H1 (cell line): ENCODE measurements at regions not wholly inside any gene's neighbourhood (a gene's known extent, or its start where the extent isn't known, plus 50 kb on each side); places are given as distances from the start of the nearest gene placed in this dataset.
A peak's percentile ranks its signal among the peaks of the same experiment; 100 is the strongest.

Experiments
- CEBPB ChIP-seq: IDR thresholded peaks from 2 replicates; pipeline ENCODE4 v1.6.1; 2012; ENCODE audit warnings: low read depth, low read length
- EGR1 ChIP-seq: IDR thresholded peaks from 2 replicates; pipeline ENCODE4 v1.6.1; 2011; ENCODE audit warnings: low read depth, low read length, borderline replicate concordance
- MAX ChIP-seq: IDR thresholded peaks from 2 replicates; pipeline ENCODE4 v1.6.1; 2012; ENCODE audit warnings: inconsistent platforms
- TEAD4 ChIP-seq: IDR thresholded peaks from 2 replicates; pipeline ENCODE4 v1.6.1; 2012; ENCODE audit warnings: low read depth, low read length, inconsistent platforms, mixed read lengths
- YY1 ChIP-seq: IDR thresholded peaks from 2 replicates; pipeline ENCODE4 v1.6.1; 2011; ENCODE audit warnings: low read depth, mild to moderate bottlenecking, low read length
- TF ChIP-seq, protein P1 (sequence below): IDR thresholded peaks from 2 replicates; pipeline ENCODE4 v1.6.1; 2011; ENCODE audit warnings: low read depth, mild to moderate bottlenecking, low read length; ENCODE audit not compliant: insufficient read depth

GRCh38 chr16:6193718-6194117 lies 1096.1 kb upstream of the EEF2KMT start (continued):
- TF ChIP-seq YY1 (0 out of 2 replicates have a peak, but pooled peaks have one; percentile 34), MAX (peak; percentile 74), EGR1 (no peak), TEAD4 (0 out of 2 replicates have a peak, but pooled peaks have one; percentile 10), CEBPB (peak; percentile 87)
- TF ChIP-seq, protein P1, sequence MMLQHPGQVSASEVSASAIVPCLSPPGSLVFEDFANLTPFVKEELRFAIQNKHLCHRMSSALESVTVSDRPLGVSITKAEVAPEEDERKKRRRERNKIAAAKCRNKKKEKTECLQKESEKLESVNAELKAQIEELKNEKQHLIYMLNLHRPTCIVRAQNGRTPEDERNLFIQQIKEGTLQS: peak; percentile 58
